ENCODE measurements at regions not wholly inside any gene's neighbourhood (a gene's known extent, or its start where the extent isn't known, plus 50 kb on each side); places are given as distances from the start of the nearest gene placed in this dataset.
"Not testable (repeated sequence)": the region's sequence is repeated elsewhere in the genome, so short reads cannot be mapped to it uniquely, and the experiment has no call there.

DNA sequence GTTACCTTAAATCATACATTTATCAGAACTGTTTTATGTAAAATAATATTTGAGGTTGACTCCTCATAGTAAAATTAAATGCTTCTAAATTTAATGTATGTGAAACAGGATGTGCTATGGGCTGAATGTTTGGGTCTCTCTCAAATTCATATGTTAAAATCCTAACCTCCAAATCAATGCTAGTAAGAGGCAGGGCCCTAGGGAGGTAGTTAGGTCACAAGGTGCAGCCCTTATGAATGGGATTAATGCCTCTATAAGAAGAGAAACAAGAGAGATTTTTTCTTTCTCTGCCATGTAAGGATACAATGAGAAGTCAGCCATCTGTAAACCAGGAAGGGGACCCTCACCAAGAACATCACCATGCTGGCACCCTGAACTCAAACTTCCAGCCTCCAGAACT lies 67.2 kb upstream of the ETAA1 start:
- H3K9me3 Mint-ChIP-seq (ENCODE audit: unreplicated experiment) = no peaks in the 10 kb centered on the region
- no peak overlapping the region for H3K4me3 Mint-ChIP-seq (ENCODE audit: unreplicated experiment)
- no peak overlapping the region for H3K27ac Mint-ChIP-seq (ENCODE audit: unreplicated experiment)
- peaks cover 17% of the 10 kb centered on the region for H3K4me1 Mint-ChIP-seq (ENCODE audit: unreplicated experiment)
- H3K36me3 Mint-ChIP-seq (ENCODE audit: low read depth, unreplicated experiment) = no peaks in the 10 kb centered on the region
- TF ChIP-seq, protein P1, sequence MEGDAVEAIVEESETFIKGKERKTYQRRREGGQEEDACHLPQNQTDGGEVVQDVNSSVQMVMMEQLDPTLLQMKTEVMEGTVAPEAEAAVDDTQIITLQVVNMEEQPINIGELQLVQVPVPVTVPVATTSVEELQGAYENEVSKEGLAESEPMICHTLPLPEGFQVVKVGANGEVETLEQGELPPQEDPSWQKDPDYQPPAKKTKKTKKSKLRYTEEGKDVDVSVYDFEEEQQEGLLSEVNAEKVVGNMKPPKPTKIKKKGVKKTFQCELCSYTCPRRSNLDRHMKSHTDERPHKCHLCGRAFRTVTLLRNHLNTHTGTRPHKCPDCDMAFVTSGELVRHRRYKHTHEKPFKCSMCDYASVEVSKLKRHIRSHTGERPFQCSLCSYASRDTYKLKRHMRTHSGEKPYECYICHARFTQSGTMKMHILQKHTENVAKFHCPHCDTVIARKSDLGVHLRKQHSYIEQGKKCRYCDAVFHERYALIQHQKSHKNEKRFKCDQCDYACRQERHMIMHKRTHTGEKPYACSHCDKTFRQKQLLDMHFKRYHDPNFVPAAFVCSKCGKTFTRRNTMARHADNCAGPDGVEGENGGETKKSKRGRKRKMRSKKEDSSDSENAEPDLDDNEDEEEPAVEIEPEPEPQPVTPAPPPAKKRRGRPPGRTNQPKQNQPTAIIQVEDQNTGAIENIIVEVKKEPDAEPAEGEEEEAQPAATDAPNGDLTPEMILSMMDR (IDR thresholded peaks at IDR 0.05; ENCODE audit: unreplicated experiment) = no peak
- DNase-seq (ENCODE audit: low spot score) = no peak
- peaks cover 3% of the 10 kb centered on the region for H3K27me3 Mint-ChIP-seq (ENCODE audit: unreplicated experiment)

GRCh38 chr2:67331419-67332086 lies 65.6 kb upstream of the ETAA1 start:
- H3K27ac Mint-ChIP-seq (ENCODE audit: unreplicated experiment); H3K9me3 Mint-ChIP-seq (ENCODE audit: unreplicated experiment); H3K27me3 Mint-ChIP-seq (ENCODE audit: unreplicated experiment); H3K4me3 Mint-ChIP-seq (ENCODE audit: unreplicated experiment); DNase-seq (ENCODE audit: low spot score); H3K36me3 Mint-ChIP-seq (ENCODE audit: low read depth, unreplicated experiment): not testable (repeated sequence)
- peaks cover 17% of the 10 kb centered on the region for H3K4me1 Mint-ChIP-seq (ENCODE audit: unreplicated experiment)

DNA sequence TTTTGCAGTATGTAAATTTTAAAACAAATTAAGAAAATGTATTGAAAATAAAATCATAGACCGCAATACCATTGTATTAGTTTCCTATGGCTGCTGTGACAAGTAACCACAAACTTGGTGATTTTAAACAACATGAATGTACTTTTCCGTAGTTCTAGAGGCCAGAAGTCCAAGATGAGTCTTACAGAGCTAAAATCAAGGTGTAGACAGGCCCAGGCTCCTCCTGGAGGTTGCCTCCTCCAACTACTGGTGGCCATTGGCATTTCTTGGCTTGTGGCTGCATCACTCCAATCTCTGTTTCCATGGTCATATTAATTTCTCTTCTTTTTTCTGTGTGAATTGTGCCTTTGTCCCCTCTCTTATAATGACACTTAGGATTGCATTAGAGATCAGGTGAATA lies 59.2 kb upstream of the ETAA1 start:
- H3K36me3 Mint-ChIP-seq (ENCODE audit: low read depth, unreplicated experiment) = no peaks in the 10 kb centered on the region
- TF ChIP-seq, protein P1 (IDR thresholded peaks at IDR 0.05; ENCODE audit: unreplicated experiment) = no peak
- no peak for DNase-seq (ENCODE audit: low spot score)
- H3K27me3 Mint-ChIP-seq (ENCODE audit: unreplicated experiment) = no peaks in the 10 kb centered on the region
- no peak overlapping the region for H3K27ac Mint-ChIP-seq (ENCODE audit: unreplicated experiment)
- H3K9me3 Mint-ChIP-seq (ENCODE audit: unreplicated experiment) = no peaks in the 10 kb centered on the region
- peaks cover 4% of the 10 kb centered on the region for H3K4me1 Mint-ChIP-seq (ENCODE audit: unreplicated experiment)
- no peak overlapping the region for H3K4me3 Mint-ChIP-seq (ENCODE audit: unreplicated experiment)

DNA sequence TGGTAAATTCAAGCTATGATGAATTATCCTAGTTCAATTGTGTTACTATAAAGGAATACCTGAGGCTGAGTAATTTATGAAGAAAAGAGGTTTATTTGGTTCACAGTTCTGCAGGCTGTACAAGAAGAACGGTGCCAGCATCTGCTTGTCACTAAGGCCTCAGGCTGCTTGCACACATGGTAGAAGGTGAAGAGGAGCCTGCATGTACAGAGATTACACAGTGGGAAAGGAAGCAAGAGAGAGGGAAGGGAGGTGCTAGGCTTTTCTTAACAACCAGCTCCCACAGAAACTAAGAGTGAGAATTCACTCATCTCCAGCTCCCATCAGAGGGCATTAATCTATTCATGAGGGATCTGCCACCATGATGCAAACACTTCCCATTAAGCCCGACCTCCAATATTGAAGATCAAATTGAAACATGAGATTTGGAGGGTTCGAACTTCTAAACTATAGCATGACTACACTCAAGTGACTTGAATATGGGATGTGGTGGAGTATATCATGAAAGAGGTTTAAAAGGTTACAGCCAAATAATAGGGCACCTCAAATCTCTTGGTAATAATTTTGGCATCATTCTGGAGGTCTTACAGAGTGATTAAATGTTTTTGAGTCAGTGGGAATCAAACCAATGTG lies 58.4 kb upstream of the ETAA1 start:
- Mint-ChIP-seq H3K27ac (ENCODE audit: unreplicated experiment) (no peak overlapping the region), H3K4me1 (ENCODE audit: unreplicated experiment) (no peaks in the 10 kb centered on the region), H3K36me3 (ENCODE audit: low read depth, unreplicated experiment) (no peaks in the 10 kb centered on the region), H3K9me3 (ENCODE audit: unreplicated experiment) (no peaks in the 10 kb centered on the region), H3K27me3 (ENCODE audit: unreplicated experiment) (no peaks in the 10 kb centered on the region), H3K4me3 (ENCODE audit: unreplicated experiment) (no peak overlapping the region)
- DNase-seq (ENCODE audit: low spot score) = no peak
- TF ChIP-seq, protein P1 (IDR thresholded peaks at IDR 0.05; ENCODE audit: unreplicated experiment) = no peak

DNA sequence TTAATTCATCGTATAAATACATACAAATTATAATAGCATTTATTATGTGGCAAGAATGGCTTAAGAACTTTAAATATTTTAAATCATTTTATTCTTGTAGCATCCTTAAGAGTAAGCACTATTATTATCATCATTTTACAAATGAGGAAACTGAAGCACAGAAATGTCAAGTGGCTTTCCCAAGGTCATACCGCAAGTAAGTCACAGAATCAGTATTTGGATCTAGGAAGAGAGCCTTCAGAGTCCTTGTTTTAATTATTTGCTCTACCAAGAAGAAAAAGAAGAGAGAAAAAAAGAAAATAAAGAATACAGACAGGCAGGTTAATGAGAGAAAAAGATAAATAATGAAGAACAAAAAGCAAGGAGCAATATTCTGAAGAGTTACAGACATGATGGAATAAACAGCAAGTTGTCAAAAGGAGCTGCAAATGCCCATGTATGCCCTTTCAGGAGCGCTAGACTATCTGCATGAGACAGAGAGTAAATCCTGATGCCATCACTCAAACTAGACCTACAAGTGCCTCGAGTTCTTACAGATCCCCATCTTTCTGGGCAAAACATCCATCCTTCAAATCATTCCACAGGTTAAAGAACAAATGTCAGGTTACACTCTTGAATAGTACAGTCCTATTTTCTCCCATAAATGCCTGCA lies 57.8 kb upstream of the ETAA1 start:
- Mint-ChIP-seq H3K36me3 (ENCODE audit: low read depth, unreplicated experiment) (no peaks in the 10 kb centered on the region), H3K4me1 (ENCODE audit: unreplicated experiment) (no peaks in the 10 kb centered on the region), H3K27me3 (ENCODE audit: unreplicated experiment) (no peaks in the 10 kb centered on the region), H3K9me3 (ENCODE audit: unreplicated experiment) (no peaks in the 10 kb centered on the region), H3K27ac (ENCODE audit: unreplicated experiment) (no peak overlapping the region), H3K4me3 (ENCODE audit: unreplicated experiment) (no peak overlapping the region)
- no peak for DNase-seq (ENCODE audit: low spot score)
- TF ChIP-seq, protein P1 (IDR thresholded peaks at IDR 0.05; ENCODE audit: unreplicated experiment) = no peak

Data from endothelial cell (in vitro differentiated cells).